Natural killer cell (primary cell): ENCODE measurements at regions not wholly inside any gene's neighbourhood (a gene's known extent, or its start where the extent isn't known, plus 50 kb on each side); places are given as distances from the start of the nearest gene placed in this dataset.

Experiments used
- ATAC-seq, 3 donors: fragments of 150-1000 bp in 2 of 3; fragments of 200-7000 bp in 1 of 3; cut with Tn5 transposase; 1 replicate in 1 of 3; 2 replicates in 2 of 3; pipeline ENCODE4 v1.10.0; 2021; ENCODE audit warnings: mild to moderate bottlenecking in 2 of 3, moderate library complexity in 2 of 3
- DNase-seq, 2 donors: peaks; one replicate each; pipeline versions ENCODE4 v3.0.0 to v3.0.0-alpha.2; 2013 to 2021; ENCODE audit warnings: mixed read lengths in 1 of 2
- H3K27ac ChIP-seq: one replicate; pipeline ENCODE4 v1.5.1; 2013; ENCODE audit warnings: mild to moderate bottlenecking, low read length
- H3K27me3 ChIP-seq: one replicate; pipeline ENCODE4 v1.6.1; 2013; ENCODE audit warnings: low read length; ENCODE audit not compliant: control insufficient read depth, insufficient read depth
- H3K36me3 ChIP-seq: one replicate; pipeline ENCODE4 v1.6.1; 2013; ENCODE audit warnings: low read length; ENCODE audit not compliant: control insufficient read depth, insufficient read depth
- H3K4me1 ChIP-seq: one replicate; pipeline ENCODE4 v1.6.1; 2013; ENCODE audit warnings: low read length; ENCODE audit not compliant: control insufficient read depth, insufficient read depth
- H3K4me3 ChIP-seq: one replicate; pipeline ENCODE4 v1.5.1; 2013; ENCODE audit warnings: low read length
- H3K9me3 ChIP-seq: one replicate; pipeline ENCODE4 v1.6.1; 2013; ENCODE audit warnings: low read length; ENCODE audit not compliant: control insufficient read depth, insufficient read depth
- H3K27ac Mint-ChIP-seq, 2 donors: one replicate each; pipeline ENCODE4 v1.8.0; 2022; ENCODE audit warnings: mild to moderate bottlenecking in 2 of 2, mixed read lengths in 2 of 2, moderate library complexity in 1 of 2
- H3K27me3 Mint-ChIP-seq, 2 donors: one replicate each; pipeline ENCODE4 v1.8.0; 2022; ENCODE audit warnings: low read depth in 2 of 2, mixed read lengths in 2 of 2
- H3K36me3 Mint-ChIP-seq: one replicate; pipeline ENCODE4 v1.8.0; 2022; ENCODE audit warnings: mixed read lengths
- H3K4me1 Mint-ChIP-seq, 2 donors: one replicate each; pipeline ENCODE4 v1.8.0; 2022; ENCODE audit warnings: mixed read lengths in 2 of 2
- H3K4me3 Mint-ChIP-seq: one replicate; pipeline ENCODE4 v1.8.0; 2022; ENCODE audit warnings: mild to moderate bottlenecking, moderate library complexity, mixed read lengths
- H3K9me3 Mint-ChIP-seq, 2 donors: one replicate each; pipeline ENCODE4 v1.8.0; 2022; ENCODE audit warnings: mixed read lengths in 2 of 2
- WGBS: methylation state at CpG from one replicate; pipeline ENCODE4 v1.1.7; 2013; ENCODE audit warnings: missing lambda C conversion rate; ENCODE audit not compliant: insufficient coverage; 5-methylcytosine and 5-hydroxymethylcytosine counted together
- intact Hi-C: fragments of 100-400 bp; cut with micrococcal nuclease; formaldehyde crosslinking; loops from one replicate; pipeline ENCODE4 v1.14.2; 2022
- TF ChIP-seq, protein P1 (sequence below): fragments of 200-600 bp; IDR thresholded peaks from one replicate; pipeline ENCODE4 v1.8.0; 2022; ENCODE audit warnings: antibody characterized with exemption

DNA sequence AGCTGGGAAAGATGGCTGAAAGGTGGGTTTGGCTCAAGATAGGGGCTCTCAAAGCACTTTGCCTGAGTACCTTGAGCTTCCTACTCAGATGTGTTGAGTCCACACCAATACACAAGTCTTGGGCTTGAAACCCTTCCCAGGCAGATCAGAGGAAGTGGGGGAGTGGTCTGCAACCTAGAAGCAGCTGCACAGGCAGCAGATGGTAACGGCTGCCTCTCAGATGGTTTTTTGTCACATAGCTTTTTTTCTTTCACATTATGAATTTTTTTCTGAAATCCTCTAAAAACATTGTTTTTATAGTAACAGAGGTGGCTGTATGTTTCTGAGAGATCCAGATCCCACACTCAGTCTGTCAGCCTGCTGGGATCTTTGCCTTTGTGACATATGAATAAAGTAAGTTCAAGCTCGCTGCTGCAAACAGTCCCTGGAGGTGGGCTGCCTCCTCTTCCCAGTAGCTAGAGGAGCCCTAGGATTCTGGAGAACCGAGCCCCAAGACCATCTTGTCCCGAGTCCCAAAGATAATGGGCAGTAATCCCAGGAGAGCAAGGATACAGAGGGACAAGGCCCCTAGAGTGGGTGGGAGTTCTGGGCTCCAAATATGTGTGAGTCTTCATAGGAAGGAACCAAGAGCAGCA is 97.1 kb upstream of the TOP1 start:
- Mint-ChIP-seq H3K9me3 (peaks cover 3 to 4% of the 10 kb centered on the region in 2 donors), H3K4me1 (peaks cover 0 to 24% of the 10 kb centered on the region in 2 donors), H3K4me3 (no peak overlapping the region), H3K27ac (no peak overlapping the region), H3K27me3 (peaks cover 0 to 5% of the 10 kb centered on the region in 2 donors), H3K36me3 (no peaks in the 10 kb centered on the region)
- 58% methylated on average over 4 of the region's 4 CpGs for WGBS
- Histone ChIP-seq H3K4me3 (no peak overlapping the region), H3K27ac (no peak overlapping the region), H3K36me3 (no peaks in the 10 kb centered on the region), H3K27me3 (no peaks in the 10 kb centered on the region), H3K9me3 (no peaks in the 10 kb centered on the region), H3K4me1 (no peaks in the 10 kb centered on the region)
- DNase-seq: no peak
- TF ChIP-seq, protein P1, sequence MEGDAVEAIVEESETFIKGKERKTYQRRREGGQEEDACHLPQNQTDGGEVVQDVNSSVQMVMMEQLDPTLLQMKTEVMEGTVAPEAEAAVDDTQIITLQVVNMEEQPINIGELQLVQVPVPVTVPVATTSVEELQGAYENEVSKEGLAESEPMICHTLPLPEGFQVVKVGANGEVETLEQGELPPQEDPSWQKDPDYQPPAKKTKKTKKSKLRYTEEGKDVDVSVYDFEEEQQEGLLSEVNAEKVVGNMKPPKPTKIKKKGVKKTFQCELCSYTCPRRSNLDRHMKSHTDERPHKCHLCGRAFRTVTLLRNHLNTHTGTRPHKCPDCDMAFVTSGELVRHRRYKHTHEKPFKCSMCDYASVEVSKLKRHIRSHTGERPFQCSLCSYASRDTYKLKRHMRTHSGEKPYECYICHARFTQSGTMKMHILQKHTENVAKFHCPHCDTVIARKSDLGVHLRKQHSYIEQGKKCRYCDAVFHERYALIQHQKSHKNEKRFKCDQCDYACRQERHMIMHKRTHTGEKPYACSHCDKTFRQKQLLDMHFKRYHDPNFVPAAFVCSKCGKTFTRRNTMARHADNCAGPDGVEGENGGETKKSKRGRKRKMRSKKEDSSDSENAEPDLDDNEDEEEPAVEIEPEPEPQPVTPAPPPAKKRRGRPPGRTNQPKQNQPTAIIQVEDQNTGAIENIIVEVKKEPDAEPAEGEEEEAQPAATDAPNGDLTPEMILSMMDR: no peak
- intact Hi-C loops: no loop called here
- ATAC-seq: no peak

DNA sequence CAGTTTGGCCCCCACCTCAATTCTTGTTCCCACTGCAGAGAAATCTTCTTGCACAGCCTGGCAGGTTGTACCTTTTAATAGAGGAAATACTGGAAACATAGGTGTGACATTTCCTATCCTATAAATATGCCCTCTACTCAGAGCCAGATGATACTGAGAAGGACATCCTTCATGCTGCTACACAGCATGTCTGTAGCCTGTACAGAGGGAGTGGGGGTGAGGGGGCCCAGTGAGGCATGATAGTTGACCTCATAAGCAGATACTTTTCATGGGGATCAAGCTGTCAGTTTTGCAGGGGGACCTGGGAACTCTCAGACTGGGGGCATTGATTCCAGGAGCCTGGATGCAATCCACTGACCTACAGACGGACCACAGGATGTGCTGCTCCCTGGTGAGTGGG is 96.2 kb upstream of the TOP1 start:
- H3K4me1 Mint-ChIP-seq: peaks cover 0 to 18% of the 10 kb centered on the region in 2 donors
- Histone ChIP-seq H3K27me3 (no peaks in the 10 kb centered on the region), H3K4me1 (no peaks in the 10 kb centered on the region), H3K36me3 (no peaks in the 10 kb centered on the region), H3K4me3 (no peak overlapping the region), H3K27ac (no peak overlapping the region), H3K9me3 (no peaks in the 10 kb centered on the region)
- H3K36me3 Mint-ChIP-seq: no peaks in the 10 kb centered on the region
- no peak overlapping the region for H3K27ac Mint-ChIP-seq
- intact Hi-C loops: no loop called here
- WGBS: 57% methylated on average over 1 of the region's 1 CpG
- H3K9me3 Mint-ChIP-seq: peaks cover 3 to 4% of the 10 kb centered on the region in 2 donors
- TF ChIP-seq, protein P1: no peak
- peaks cover 0 to 5% of the 10 kb centered on the region in 2 donors for H3K27me3 Mint-ChIP-seq
- no peak for ATAC-seq
- H3K4me3 Mint-ChIP-seq: no peak overlapping the region
- DNase-seq: no peak

DNA sequence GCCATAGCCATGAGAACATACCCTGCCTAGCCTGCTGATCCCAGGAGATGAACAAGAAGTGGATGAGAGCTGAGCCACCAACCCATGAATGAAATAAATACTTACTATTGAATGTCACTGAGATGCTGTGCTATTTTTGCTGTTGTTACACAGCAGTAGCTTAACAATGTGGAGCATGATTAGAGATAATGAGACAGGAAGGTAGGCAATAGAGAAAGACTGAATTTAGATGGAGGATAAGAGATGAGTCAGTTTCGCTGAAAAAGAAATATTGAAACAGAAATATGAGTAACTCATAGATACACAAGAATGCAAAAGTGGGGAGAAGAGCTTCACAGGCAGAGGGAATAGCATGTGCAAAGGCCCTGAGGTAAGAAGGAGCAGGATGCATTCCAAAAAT is 94.9 kb upstream of the TOP1 start:
- Mint-ChIP-seq H3K27me3 (peaks cover 0 to 5% of the 10 kb centered on the region in 2 donors), H3K4me3 (no peak overlapping the region), H3K9me3 (peaks cover 3 to 4% of the 10 kb centered on the region in 2 donors), H3K36me3 (no peaks in the 10 kb centered on the region), H3K4me1 (peaks cover 0 to 9% of the 10 kb centered on the region in 2 donors), H3K27ac (no peak overlapping the region)
- H3K27me3 ChIP-seq: no peaks in the 10 kb centered on the region
- no peaks in the 10 kb centered on the region for H3K9me3 ChIP-seq
- H3K36me3 ChIP-seq: no peaks in the 10 kb centered on the region
- intact Hi-C loops: no loop called here
- WGBS: 91% methylated on average over 1 of the region's 1 CpG
- ATAC-seq (no peak), DNase-seq (no peak)
- H3K27ac ChIP-seq: no peak overlapping the region
- no peaks in the 10 kb centered on the region for H3K4me1 ChIP-seq
- TF ChIP-seq, protein P1: no peak
- no peak overlapping the region for H3K4me3 ChIP-seq

DNA sequence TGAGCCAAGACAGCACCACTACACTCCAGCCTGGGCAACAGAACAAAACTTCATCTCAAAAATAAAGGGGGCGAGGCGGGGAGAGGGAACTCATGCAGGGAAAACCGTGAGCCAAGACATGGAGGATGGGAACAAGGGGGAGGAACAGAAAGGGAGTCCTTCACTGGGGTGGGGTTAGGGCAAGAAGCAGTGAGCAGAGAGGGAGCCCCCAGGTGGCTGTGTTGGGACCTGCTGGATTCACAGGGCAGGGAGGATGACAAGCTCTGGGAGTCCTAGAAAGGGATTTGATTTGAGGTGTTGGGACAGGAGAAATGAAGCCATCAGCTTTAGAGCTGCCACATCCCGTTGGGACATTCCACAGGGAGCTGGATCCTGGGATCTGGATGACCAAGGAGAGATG is 90.6 kb upstream of the TOP1 start:
- peaks cover 7% of the 10 kb centered on the region in 2 donors for H3K4me1 Mint-ChIP-seq
- no peaks in the 10 kb centered on the region for H3K36me3 Mint-ChIP-seq
- H3K27me3 Mint-ChIP-seq: peaks cover 0 to 5% of the 10 kb centered on the region in 2 donors
- Histone ChIP-seq H3K9me3 (no peaks in the 10 kb centered on the region), H3K4me3 (no peak overlapping the region), H3K4me1 (no peaks in the 10 kb centered on the region), H3K36me3 (no peaks in the 10 kb centered on the region), H3K27ac (no peak overlapping the region), H3K27me3 (no peaks in the 10 kb centered on the region)
- H3K27ac Mint-ChIP-seq: no peak overlapping the region
- no peak overlapping the region for H3K4me3 Mint-ChIP-seq
- TF ChIP-seq, protein P1: no peak
- WGBS: 91% methylated on average over 4 of the region's 4 CpGs
- intact Hi-C loops: no loop called here
- H3K9me3 Mint-ChIP-seq: peaks cover 3 to 4% of the 10 kb centered on the region in 2 donors
- no peak for DNase-seq
- ATAC-seq: no peak
